ENCODE measurements at regions not wholly inside any gene's neighbourhood (a gene's known extent, or its start where the extent isn't known, plus 50 kb on each side); places are given as distances from the start of the nearest gene placed in this dataset.

DNA sequence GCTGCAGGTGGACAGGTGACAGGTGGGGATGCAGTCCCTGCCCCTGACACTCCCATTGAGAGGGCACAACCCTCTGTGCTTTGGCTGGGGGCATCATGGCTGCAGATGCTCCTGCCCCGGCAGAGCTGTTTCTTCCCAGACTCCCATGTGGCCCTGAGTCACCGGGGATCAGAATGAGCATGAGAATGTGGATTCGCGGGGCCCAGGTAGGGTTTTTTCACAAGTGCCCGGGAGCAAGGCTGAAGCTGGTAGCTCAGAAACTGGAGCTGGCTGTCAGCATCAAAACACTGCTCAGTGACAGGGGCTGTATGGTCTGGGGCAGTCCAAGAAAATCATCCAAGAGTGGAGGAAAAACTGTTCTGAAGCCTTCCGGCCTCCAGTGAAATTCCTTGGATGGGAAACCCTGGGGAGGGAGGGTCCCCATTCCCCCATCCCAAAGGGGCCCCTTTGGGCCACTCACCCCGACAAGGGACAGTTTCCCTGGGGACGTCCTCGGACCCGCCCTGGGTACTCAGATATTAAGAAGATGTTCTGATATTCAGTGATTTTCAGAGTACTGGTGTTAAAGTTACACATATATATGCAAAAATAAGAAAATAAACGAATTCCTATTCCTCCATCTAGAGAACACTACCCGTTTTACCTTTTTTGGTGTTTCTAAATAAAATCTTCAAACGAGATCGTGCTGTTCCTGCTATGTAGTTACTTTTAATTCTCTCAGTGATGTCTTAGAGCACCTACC, 120.1 kb upstream of the LPCAT1 start:
- ATAC-seq (no peak), DNase-seq (peak in 2 of 6 donors; percentile 26 to 34), FAIRE-seq (no peak)
- 13 to 18% methylated on average over 14 of the region's 14 CpGs for WGBS, 2 donors
- intact Hi-C loops (cut with DNase I) = loop anchor here in 1 of 3 donors (10.0 kb wide), 2 partner anchors 259 to 479 kb away; no protein-coding TSS in a partner anchor
- H3K36me3 ChIP-seq = no peaks in the 10 kb centered on the region
- H3K27ac ChIP-seq = no peak overlapping the region
- H3K4me3 ChIP-seq = no peak overlapping the region
- H3K27me3 ChIP-seq = peaks cover 0 to 17% (median 2%) of the 10 kb centered on the region in 4 donors
- H3K4me1 ChIP-seq = no peaks in the 10 kb centered on the region
- H3K9me3 ChIP-seq = no peaks in the 10 kb centered on the region
- TF ChIP-seq, protein P1, sequence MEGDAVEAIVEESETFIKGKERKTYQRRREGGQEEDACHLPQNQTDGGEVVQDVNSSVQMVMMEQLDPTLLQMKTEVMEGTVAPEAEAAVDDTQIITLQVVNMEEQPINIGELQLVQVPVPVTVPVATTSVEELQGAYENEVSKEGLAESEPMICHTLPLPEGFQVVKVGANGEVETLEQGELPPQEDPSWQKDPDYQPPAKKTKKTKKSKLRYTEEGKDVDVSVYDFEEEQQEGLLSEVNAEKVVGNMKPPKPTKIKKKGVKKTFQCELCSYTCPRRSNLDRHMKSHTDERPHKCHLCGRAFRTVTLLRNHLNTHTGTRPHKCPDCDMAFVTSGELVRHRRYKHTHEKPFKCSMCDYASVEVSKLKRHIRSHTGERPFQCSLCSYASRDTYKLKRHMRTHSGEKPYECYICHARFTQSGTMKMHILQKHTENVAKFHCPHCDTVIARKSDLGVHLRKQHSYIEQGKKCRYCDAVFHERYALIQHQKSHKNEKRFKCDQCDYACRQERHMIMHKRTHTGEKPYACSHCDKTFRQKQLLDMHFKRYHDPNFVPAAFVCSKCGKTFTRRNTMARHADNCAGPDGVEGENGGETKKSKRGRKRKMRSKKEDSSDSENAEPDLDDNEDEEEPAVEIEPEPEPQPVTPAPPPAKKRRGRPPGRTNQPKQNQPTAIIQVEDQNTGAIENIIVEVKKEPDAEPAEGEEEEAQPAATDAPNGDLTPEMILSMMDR (IDR thresholded peaks at IDR 0.05) = no peak

DNA sequence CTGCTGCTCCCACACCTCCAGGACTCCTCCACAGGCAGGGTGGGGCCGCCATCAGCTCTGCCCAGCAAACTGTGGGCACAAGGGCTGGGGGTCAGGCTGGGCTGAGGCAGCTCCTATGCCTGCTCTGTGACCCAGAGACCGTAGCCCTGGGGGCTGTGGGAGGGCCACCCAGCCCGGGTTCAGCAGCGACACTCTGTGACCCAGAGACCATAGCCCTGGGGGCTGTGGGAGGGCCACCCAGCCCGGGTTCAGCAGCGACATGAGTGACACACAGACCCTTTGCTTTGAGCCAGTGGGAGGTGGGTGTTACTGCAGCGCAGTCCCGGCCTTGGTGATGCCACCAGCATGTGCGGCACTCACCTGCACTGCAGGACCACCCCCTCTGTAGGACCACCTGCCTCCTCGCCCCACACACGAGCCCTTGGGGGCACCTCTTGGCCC, 118.9 kb upstream of the LPCAT1 start:
- no peak for ATAC-seq
- no peak for FAIRE-seq

DNA sequence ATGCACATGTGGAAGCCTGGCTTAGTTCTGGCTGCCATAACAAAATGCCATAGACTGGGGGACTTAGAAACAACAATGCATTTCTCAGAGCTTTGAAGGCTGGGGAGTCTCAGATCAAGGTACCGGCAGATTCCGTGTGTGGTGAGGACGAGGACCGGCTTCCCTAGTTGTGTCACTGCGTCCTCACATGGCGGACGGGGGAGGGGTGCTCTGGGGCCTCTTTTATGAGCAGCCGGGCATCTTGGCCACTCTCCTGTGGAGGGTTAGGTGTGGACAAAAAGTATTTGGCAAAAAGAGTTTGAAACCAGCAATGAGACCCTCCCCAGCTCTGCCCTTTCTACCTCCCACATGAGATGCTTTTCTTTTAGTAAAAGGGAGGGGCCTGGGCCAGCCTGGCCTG, 118.5 kb upstream of the LPCAT1 start:
- no peaks in the 10 kb centered on the region for H3K36me3 ChIP-seq
- H3K9me3 ChIP-seq = no peaks in the 10 kb centered on the region
- DNase-seq (peak in 1 of 6 donors; percentile 31), FAIRE-seq (no peak), ATAC-seq (no peak)
- 50 to 57% methylated on average over 8 of the region's 8 CpGs for WGBS, 2 donors
- H3K4me1 ChIP-seq = no peaks in the 10 kb centered on the region
- H3K27me3 ChIP-seq = peaks cover 0 to 17% (median 2%) of the 10 kb centered on the region in 4 donors
- no peak overlapping the region for H3K27ac ChIP-seq
- intact Hi-C loops (cut with DNase I) = loop anchor here in 1 of 3 donors (10.0 kb wide), 2 partner anchors 257 to 477 kb away; no protein-coding TSS in a partner anchor
- no peak overlapping the region for H3K4me3 ChIP-seq
- TF ChIP-seq, protein P1 (IDR thresholded peaks at IDR 0.05) = no peak

More for the DNA sequence above, 118.9 kb upstream of the LPCAT1 start:
- peak in 2 of 6 donors; percentile 48 to 72 for DNase-seq
- no peaks in the 10 kb centered on the region for H3K4me1 ChIP-seq
- no peak overlapping the region for H3K4me3 ChIP-seq
- peaks cover 0 to 17% (median 2%) of the 10 kb centered on the region in 4 donors for H3K27me3 ChIP-seq
- no peaks in the 10 kb centered on the region for H3K36me3 ChIP-seq
- 44 to 64% methylated on average over 11 of the region's 11 CpGs for WGBS, 2 donors
- no peak overlapping the region for H3K27ac ChIP-seq
- H3K9me3 ChIP-seq = no peaks in the 10 kb centered on the region
- intact Hi-C loops (cut with DNase I) = loop anchor here in 1 of 3 donors (10.0 kb wide), 2 partner anchors 258 to 478 kb away; no protein-coding TSS in a partner anchor
- TF ChIP-seq, protein P1 (IDR thresholded peaks at IDR 0.05) = no peak

DNA sequence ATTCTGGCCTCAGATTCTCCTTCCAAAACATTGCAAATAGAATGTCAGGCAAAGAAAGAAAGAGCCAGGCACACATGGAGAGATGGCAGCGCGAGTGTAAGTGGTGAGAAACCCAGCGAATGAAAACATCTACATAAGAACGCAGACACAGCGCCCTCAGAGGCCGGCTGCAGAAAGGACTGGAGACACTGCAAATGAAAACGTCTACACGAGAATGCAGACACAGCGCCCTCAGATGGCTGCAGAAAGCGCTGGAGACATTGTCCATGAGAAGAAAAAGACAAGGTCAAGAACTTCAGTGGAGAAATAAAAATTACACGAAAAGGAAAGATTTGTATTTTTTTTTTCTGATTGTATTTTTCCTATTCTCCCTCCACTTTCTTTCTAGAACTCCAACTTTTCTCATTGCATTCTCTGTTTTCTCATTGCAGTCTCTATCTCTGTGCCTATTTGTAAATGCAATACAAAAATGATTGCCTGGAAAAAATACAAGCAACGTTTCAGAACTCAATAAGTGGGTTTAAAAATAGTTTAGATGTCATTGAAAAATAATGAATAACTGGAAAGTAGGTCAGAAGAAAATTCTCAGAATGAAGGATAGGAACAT, 117.9 kb upstream of the LPCAT1 start:
- no peak for FAIRE-seq
- intact Hi-C loops (cut with DNase I) = loop anchor here in 1 of 3 donors (10.0 kb wide), 2 partner anchors 257 to 477 kb away; no protein-coding TSS in a partner anchor
- no peak overlapping the region for H3K27ac ChIP-seq
- no peaks in the 10 kb centered on the region for H3K36me3 ChIP-seq
- no peak overlapping the region for H3K4me3 ChIP-seq
- H3K9me3 ChIP-seq = no peaks in the 10 kb centered on the region
- 2% methylated on average over 12 of the region's 12 CpGs for WGBS, 2 donors
- peak; percentile 72 to 92 (median 86) for ATAC-seq
- H3K27me3 ChIP-seq = peaks cover 0 to 17% (median 2%) of the 10 kb centered on the region in 4 donors
- H3K4me1 ChIP-seq = no peaks in the 10 kb centered on the region
- DNase-seq = peak; percentile 66 to 79 (median 72)
- TF ChIP-seq, protein P1 (IDR thresholded peaks at IDR 0.05) = peak; percentile 49 to 82 (median 62)
